AML-193 (cell line): ENCODE measurements at regions not wholly inside any gene's neighbourhood (a gene's known extent, or its start where the extent isn't known, plus 50 kb on each side); places are given as distances from the start of the nearest gene placed in this dataset.

Source experiments
- DNase-seq, 2 experiments: peaks; one replicate each; lab custom pipeline; 2025; lab: John Stamatoyannopoulos, UW

DNA sequence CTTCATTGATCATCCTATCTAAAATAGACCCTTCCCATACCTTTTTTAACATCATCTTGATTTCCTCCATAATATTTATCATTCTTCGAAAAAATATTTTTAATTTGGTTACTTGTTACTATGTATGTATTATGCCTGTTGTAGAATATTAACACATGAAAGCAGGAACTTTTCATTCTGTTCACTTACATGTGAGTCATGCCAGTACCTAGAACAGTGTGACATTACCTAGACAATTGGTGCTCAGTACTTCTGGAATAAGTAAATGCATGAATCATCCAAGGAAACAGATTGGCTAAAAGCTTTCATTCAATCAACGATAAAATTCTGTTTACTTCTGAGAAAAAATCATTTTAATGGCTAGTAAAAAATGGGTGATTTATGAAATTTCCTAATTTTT is 76.4 kb downstream of the CXXC4 start:
- DNase-seq: no peak

GRCh38 chr4:104417357-104417882 is 77.3 kb downstream of the CXXC4 start:
- DNase-seq: no peak

DNA sequence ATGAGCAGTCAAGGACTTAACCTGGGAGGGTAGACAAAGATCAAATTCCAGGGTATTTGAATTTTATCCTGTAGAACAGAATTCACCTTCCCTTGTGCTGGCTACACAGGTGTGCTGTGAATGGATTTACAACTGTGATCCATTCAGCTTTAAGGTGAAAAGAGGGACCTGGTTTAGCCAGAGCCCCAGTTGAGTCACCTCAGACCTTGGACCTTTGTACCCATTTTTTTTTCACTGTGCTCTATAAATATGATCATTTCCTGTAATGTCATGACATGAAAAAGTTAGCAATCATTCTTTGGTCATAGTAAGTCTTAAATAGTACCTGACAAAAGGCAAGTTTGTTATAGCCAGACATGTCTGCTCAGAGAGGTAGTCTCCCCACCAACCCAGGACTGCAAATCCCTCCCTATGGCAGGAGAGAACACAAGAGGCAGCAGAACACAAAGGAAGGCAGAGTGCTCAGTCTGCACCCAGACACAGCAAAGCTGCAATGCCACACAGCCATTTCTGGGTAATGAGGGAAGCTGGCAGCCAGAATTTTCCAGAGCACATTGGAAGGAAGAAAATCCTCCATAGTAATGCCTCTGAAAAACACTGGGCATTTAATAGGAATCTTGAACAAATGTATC is 77.9 kb downstream of the CXXC4 start:
- no peak for DNase-seq

GRCh38 chr4:104413487-104413886 is 81.2 kb downstream of the CXXC4 start:
- no peak for DNase-seq

DNA sequence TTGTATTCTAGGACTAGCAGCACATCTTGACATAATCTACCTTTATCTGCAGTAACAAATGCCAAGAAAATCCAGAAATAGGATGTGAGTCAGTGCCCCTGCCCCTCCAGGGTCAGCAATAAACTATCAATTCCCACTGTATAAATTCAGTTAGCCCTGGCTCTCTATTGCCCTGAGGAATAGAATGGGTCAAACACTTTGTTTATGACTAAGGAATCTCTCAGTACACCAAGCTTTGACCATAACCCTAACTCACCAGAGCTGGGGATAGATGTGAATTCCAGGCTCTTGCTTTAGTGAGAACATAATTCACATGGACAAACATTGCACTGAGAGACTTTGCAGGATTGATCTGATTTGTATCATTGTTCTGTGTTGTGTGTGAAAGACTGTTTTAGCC is 82.3 kb downstream of the CXXC4 start:
- DNase-seq: no peak

GRCh38 chr4:104411502-104411901 is 83.2 kb downstream of the CXXC4 start:
- no peak for DNase-seq

GRCh38 chr4:104408878-104409277 is 85.8 kb downstream of the CXXC4 start:
- DNase-seq: no peak

DNA sequence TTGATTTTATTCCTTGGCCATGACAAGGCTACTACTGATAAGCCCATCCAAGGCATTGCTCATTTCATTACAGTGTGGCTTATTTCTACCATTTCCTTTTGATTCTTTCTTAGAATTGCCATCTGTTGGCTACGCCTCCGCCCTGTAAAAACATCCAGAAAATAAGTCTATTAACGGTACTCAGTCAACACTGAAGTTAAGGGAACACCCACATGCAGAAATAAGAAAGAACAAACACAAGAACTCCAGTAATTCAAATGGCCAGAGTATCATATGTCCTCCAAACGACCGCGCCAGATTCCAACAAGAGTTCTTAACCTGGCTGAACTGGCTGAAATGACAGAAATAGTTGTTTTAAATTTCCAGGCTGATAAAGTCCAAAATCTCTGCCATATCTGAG is 90.3 kb downstream of the CXXC4 start:
- no peak for DNase-seq

GRCh38 chr4:104395168-104395614 is 99.5 kb downstream of the CXXC4 start:
- DNase-seq: no peak

GRCh38 chr4:104394406-104395167 is 100.1 kb downstream of the CXXC4 start:
- DNase-seq: no peak

- DNase-seq: no peak
These were observed 100.9 kb downstream of the CXXC4 start for GRCh38 chr4:104393655-104394324.

DNA sequence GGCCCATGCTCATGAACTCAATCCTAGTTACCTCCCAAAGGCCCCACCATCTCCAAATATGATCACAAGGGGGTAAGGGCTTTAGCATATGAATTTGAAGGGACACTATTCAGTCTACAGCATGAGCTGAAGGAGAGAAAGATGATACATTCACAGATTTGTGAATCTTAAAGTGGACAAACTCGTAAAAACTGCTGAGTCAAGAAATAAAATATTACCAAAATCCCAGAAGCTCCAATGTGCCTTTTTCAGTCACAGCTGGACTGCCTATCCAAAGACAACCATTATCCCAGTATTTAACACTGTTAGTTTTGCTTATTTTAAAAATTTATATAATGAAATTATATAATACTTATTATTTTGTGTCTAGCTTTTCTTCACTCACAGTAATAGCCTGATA is 109.0 kb downstream of the CXXC4 start:
- no peak for DNase-seq

DNA sequence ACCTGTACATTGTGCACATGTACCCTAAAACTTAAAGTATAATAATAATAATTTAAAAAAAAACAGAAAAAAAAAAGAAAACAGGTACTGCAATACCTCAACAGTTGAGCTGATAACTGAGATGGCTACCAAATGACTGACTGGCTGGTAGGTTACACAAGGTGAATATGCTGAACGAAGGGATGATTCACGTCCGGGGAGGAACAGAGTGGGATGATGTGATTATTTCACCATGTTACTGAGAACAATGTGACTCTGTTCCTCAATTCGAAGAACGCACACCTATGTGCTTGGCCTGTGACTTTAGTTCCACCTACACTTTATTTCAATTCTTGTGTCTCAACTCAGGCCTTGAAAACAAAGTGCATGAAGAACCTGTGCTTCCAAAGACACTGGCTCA is 111.7 kb downstream of the CXXC4 start:
- no peak for DNase-seq

DNA sequence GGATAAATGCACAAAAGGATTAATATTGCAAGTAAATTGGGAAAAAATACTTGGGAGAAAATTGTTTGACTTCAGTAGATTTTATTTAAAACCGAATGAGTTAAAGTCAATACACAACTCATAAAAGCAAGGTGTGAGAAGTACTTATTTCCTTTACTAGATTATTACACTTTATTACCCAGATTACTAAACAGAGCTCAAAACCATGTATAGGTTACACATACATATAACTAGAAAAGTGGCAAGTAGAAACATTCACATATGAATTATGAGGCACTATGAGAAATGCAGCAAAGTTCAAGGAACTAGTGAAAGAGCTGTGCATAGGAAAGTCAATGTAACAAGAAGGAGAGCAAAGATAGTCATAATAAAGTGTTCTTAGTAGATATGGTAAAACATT is 113.0 kb downstream of the CXXC4 start:
- no peak for DNase-seq

DNA sequence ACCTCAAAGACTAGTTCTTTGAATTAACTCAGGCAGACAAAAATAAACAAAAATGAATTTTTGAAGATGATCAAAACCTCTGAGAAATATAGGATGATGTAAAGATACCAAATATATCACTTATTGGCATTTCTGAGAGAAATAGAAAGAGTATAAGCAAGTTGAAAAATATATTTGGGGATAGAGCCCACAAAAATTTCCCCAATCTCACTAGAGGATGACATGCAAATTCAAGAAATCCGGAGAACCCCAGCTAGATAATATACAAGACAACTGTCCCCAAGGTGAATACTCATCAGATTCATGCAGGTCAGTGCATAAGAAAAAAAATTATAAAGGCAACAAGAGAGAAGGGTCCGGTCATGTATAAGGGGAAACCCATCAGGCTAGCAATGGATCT is 129.1 kb downstream of the CXXC4 start:
- no peak for DNase-seq

DNA sequence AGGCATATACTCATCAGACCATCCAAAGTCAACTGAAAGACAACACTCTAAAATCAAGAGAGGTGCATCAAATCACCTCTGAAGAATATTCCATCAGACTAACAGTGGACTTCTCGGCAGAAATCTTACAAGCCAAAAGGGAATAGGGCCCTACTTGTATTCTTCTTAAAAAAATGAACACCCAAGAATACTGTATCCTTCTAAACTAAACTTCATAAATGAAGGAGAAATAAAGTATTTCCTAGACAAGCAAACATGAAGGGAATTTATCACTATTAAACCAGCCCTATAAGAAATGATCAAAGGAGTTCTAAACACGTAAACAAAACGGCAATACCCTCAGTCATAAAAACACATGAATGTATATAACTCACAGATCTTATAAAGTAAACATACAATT is 141.2 kb downstream of the CXXC4 start:
- no peak for DNase-seq

GRCh38 chr4:104352211-104352610 is 142.5 kb downstream of the CXXC4 start:
- DNase-seq: peak; percentile 2 to 5

- DNase-seq: no peak
These were observed 143.0 kb downstream of the CXXC4 start for GRCh38 chr4:104351706-104352105.

DNA sequence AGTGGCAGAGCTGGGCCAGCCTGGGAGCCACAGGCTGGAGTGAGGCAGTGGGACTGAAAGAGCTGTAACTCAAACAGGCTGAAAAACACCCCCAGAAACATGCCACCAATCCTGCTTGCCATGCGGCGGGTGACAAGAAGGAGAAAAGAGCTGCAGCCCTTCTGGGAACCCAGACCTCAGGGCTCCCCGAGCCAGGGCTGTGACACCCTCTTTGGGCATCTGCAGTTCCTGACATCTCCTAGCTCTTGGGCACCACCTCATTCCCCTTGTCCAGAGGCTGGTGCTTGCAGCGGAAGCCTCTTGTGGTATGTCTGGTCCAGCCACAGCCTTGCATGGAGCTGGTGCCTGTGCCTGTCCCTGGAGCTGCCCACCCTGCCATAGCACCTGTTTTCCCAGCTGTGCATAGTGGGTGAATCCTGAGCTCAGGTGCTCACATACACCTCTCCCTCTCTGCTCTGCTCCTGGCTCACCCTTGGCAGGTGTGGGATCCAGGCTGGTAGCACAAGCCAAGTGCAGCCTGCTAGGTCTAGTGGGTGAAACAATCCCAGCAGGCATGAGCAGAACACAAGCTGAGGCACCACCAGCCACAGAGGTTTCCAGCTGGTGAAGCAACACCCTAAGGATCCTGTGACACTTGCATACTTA is 149.0 kb downstream of the CXXC4 start:
- DNase-seq: no peak

DNA sequence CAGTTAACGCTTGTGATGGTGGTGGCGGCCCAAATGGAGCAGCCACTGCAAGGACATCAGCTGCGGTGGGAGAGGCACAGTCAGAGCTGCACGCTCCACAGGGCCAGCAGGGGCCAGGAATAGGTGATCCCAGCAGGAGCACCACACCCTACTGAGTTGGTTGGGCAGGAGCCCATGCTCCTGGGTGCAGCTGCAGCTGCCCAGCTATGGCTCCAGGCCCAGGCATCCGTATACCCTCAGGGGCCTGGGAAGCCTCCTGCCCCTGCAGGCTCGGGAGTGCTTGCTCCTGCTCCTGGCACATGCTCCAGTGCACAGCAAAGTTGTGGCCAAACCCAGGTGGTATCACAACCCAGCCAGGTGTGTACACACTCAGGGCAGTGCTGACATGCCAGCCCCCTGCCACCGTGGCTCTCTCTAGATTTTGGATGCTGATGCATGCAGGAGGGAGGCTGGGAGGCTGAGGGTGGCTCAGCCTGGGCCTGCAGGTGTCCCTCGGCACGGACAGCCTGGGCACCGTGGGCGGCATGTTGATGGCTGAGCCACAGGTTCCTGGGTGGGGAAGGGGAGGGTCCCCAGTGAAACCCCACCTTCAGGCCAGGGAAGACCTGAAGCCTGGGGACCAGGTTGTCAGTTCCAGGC is 150.2 kb downstream of the CXXC4 start:
- no peak for DNase-seq

DNA sequence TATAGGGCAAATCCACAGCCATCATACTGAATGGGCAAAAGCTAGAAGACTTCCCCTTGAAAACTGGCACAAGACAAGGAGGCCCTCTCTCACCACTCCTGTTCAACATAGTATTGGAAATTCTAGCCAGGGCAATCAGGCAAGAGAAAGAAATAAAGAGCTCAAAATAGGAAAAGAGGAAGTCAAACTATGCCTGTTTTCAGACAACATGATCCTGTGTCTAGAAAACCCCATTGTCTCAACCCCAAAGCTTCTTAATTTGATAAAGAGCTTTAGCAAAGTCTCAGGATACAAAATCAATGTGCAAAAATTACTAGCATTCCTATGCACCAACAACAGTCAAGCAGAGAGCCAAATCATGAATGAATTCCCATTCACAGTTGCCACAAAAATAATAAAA is 160.3 kb downstream of the CXXC4 start:
- no peak for DNase-seq
